Stimulated activated CD8-positive, alpha-beta memory T cell treated with anti-CD3 and anti-CD28 coated beads, Interleukin-4, amount 100 ng/mL, for 1 hour (primary cell): ENCODE measurements at regions not wholly inside any gene's neighbourhood (a gene's known extent, or its start where the extent isn't known, plus 50 kb on each side); places are given as distances from the start of the nearest gene placed in this dataset.

Experiments
- DNase-seq, 2 donors: peaks; one replicate each; pipeline ENCODE4 v3.0.0-alpha.2; 2020; ENCODE audit warnings: low read depth in 2 of 2, low spot score in 1 of 2

DNA sequence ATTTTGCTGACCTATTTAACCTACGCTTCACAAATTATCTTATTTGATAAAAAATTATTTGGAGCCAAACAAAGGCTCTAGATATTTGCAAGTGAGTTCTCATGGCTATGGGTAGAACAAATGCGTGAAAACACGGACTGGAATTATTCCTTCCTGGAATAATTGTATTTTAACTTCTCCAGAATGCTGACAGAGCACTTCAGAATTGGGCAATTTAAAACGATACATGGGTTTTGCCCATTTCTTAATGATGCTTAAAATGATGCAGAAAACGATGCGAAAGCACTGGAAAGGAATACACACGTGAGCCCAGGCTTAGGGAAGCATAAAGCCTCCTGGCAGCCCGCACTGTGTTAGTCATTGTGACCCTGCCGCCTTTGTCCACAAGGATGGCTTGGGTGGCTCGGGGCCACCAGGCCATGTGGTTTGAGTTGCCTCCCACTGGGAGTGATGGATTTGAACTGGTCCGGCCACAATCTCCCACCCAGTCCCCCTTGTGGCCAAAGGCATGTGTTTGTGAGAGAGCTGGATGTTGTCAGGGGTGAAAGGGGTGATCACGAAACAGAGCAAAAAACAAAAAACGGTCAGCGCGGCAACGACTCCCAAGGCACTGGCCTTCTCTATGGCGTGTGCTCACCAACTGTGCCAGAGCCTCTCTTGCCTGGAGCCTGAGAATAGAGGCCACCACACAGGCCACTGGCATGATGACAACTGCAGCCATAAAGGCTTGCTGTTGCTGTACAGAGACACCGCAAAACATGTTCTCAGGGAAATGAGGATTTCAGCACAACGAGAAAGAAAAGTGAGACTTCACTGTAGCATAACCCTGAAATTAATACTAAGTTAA is 234.2 kb upstream of the ADAMTS16 start:
- no peak for DNase-seq

DNA sequence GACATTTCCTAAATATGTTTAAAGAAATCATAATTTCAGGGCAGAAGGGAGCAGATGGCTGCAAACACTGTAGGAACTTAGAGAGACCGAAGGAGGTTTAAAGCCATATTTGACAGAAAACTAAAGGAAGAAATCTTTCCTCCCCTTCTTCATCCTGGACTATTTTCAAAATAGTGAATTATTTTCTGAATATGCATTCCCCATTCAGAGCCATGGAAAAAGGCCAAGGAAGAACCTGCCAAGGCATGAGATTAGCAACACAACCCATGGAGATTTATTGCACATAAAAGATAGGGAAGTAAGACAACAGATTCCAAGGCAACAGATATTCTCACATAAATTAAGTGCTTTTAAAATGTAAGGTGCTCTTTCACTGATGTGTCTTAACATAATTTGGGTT is 233.3 kb upstream of the ADAMTS16 start:
- no peak for DNase-seq

DNA sequence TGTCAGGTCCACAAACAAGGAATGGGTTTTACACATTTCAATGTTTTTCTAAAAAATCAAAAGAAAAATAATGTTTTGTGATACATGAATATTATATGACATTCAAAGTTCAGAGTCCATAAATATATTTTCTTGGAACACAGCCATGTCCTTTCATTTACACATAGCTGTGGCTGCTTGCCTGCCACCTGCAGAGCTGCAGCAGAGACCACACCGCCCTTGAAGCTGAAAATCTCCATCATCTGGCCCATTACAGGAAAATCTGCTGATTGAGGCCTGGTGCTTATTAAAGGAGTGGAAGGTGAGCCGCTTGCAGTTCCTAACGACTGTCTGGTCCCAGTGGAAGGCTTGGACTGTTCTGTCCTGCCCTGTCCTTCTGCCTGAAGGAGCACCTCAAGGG is 232.6 kb upstream of the ADAMTS16 start:
- no peak for DNase-seq

DNA sequence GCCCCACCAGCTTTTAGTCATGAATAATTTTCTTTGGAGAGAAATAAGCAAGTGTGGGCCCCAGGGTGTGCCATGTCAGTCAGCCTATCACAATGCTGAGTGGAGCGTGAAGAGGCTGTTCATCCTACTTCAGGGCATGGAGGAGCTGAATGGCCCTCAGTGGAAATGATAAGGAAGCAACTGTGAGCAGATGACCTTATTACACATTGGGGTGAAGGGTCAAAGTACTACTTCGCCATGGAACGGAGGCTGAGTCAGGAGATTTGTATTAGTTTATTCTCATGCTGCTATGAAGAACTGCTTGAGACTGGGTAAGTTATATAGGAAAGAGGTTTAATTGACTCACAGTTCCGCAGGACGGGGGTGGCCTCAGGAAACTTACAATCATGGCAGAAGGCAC is 231.0 kb upstream of the ADAMTS16 start:
- DNase-seq: no peak

DNA sequence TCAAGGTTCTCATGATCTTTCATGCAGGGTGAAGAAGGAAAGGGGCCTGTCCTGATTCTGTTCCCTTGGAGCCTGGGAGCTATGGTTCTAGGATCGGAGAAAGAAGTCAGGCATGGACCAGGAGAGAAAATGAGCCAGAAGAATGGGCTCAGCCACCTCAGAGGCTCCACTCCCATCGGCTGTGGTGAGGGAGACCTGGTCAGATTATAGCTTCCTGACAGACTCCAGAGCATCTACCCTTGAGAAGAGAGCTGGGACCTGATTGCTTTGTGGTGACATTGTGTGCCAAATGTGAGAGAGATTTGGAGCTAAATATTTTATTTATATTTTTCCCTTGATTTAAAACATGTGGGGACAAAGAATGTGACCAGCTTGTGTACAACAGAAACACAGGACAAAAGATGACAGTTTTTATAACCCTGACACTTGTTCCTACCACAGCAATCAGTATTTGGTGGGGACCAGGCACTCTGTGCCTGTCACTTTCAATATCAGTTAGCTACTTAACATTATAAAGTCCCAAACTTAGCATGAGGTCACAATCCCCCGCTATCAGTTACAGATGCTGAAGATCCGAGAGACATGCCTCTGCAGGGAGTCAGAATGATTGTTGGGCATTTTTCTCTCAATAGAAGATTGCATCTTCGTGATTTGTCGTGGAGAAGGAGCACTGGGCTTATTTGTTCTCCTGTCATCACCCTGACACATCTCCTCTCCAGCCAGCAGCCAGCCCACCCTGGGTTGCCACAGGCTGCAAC is 228.3 kb upstream of the ADAMTS16 start:
- no peak for DNase-seq

DNA sequence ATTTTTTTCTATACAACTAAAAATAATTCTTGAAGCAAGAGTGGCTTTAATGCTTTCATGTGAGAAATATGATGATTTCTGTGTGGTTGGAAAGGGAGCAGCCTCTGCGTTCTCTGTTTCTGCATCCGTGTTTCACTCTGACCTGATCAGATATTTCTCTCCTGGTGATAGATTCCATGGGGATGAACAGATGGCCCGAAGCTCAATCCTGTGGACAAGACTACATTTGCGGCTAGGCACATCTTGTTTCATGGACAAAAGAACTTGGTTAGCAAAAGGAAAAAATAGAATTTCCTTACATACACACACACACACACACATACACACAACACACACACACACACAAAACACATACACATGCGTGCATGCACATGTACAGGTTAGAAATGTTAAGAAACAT is 218.2 kb upstream of the ADAMTS16 start:
- DNase-seq: no peak

DNA sequence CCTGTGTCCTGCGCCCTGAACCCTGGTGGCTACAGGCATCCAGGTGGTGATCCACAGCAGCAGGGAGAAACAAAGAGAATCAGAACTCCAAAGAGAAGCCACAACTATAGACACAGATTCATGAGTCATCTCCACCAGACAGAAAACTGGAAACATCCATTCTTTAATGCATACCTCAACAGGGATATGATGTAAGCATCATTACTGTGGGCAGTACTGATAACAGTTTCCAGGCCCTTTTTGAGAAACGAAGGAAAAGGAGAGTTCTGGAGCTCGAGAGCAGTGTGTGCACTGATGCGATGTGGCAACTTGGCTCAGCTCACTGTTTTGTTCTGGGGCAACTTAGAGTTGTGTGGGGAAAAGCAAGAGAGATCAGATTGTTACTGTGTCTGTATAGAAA is 215.6 kb upstream of the ADAMTS16 start:
- DNase-seq: no peak

DNA sequence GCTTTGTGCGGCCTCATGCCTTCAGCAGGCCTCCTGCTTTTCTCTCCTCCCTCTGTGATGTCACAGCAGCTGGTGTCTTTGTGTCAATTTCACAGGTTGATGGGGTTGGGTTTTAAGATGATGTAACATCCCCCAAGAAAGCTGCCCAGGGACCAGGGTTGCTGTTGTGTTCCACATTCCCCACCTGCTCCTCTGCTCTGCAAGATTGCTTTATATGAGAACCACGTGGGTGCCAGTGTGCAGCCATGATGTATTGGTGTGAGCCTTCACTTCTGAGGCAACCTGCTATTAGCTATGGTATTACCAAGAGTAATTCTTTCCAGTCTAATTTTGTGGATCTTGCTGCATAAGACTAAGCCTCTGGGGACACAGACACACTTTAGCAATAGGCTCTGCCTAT is 213.0 kb upstream of the ADAMTS16 start:
- DNase-seq: no peak

DNA sequence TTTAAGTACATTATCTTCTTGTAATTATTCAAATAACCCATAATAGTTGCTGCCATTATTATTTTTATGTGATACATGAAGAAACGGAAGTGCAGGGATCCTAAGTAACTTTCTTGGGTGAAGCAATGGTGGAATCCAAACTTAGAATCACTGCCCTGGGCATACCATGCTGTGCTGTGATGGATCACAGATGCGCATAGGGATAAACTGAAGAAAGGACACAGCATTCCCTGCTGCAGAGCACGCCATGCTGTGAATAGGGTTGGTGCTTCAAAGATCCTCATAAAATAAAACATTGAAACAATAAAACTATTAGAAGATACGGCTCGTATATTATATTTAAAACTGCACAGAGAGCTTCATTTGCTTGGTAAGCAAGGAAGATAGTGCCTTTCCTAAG is 211.7 kb upstream of the ADAMTS16 start:
- no peak for DNase-seq

DNA sequence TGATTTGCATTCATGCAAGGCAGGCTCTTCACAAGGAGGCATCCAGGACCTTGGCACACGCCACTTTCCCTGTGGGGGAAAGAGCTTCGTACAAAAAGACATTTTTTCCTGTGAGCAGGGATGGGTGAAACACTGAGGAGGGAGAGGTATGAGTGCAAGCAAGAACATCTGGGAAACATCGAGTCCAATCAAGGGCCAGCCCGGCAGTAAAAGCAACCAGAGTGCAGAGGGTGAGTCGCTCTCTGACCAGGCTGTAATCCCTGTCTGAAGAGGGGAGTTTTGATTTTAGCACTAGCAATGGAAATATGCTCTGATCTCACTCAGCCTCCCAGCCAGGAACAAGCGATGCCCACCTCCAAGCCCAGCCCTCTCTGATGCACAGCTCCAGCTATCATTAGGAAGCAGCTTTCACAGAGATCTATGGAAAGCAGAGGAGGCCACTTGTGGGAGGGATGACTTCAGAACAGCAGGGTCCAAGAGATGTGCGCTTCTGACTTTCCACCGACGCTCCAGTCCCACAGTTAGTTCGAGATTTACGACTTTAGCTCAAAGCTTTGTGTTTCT is 211.0 kb upstream of the ADAMTS16 start:
- no peak for DNase-seq

DNA sequence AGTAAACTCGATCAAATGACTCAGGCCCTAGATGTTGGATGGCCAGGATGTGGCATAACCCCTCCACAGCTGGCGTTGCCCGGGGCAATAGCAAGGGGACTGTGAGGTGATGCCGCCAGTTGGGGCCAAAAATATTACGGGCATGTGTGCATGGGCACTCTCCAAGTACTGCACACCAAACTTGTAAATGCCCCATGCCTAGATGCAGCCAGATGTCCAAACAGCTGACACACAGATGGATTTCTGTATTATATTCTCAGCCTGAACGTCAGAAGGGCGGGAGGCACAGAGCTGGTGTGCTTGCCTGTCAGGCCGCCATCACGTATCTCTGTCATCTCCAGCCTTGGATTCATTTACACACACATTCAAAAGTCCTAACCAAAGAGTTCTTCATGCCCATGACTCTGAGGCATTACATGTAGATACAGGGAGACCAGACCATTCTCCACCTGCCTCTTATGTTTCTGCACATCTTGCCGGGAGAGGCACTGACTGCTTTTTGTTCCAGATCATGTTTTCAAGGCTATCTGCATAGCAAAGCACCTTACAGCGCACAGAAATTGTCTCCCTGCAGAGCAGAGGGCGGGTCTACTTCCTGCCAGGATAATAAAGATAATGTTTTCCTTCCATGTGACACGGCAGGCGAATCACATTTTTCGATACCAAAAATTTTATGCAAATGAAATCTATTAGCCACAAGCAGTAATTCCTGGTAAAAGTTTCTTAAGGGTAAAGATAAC is 200.9 kb upstream of the ADAMTS16 start:
- DNase-seq: no peak

DNA sequence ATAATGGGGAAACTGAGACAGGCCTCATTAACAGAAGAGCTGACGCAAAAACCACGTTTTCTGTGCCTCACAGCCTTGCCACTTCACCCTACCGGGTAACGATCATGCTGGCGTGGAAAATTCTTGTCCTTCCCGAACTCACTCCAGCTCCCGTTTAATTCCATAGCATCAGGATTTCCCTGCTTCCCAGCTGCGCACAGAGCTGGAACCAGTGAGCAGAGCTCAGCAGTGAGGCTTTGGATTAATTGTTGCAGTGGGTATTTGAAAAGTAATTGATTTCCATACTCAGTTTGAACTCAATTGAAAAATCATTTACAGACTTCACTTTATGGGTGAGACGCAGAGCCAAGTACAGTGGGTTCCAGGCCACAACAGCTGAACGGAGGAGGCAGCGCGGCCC is 199.0 kb upstream of the ADAMTS16 start:
- no peak for DNase-seq

DNA sequence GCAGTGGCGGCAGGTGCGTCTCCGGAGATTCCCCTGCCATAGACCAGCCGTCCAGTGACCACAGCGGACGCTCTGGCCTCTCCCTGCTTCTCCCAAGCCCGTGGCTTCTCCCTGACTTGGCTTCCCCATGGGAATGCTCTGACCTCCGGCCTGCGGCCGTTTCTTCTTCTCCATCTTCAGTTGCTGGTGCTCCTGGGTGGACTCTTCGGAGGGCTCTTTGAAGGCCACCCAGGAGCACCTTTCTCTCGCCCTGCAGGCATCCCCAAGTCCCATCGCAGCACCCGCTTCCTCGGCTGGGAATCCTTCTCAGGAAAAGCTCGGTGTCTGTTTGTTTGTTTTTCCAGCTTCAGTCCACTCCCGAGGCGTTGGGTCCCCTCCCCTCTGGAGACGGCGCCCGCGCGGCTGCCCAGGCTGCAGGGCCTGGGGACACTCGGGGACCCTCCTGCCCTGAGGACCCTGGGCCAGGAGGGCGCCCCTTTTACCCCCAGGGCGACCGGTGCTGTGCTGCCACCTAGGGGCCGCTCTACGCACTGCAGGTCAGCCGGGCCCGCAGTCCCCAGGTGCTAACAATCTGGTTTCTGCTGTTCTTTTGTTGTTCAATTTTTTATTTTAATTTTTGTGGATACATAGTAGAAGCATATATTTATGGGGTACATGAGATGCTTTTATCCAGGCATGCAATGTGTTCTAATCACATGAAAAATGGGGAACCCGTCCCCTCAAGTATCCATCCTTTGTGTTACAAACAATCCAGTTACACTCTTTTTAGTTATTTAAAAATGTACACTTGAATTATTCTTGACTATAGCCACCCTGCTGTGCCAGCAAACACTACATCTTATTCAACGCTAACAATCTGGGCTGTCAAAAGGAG is 197.9 kb upstream of the ADAMTS16 start:
- no peak for DNase-seq

DNA sequence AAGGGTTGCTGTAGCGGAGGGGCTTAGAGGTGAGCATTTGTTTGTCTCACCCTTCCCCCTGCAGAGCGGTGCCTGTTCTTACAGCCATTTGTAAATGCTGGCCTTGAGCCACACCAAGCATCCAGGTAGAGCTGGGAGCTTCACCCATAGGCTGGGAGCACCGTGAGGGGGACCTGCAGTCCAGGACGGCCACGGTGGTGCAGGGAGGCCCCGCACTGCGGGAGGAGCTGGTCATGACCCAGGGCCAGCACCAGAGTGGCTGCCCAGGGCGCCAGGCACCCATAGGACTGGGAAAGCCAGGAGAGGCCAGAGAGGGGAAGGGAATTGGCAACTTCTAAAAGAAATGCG is 197.3 kb upstream of the ADAMTS16 start:
- no peak for DNase-seq

DNA sequence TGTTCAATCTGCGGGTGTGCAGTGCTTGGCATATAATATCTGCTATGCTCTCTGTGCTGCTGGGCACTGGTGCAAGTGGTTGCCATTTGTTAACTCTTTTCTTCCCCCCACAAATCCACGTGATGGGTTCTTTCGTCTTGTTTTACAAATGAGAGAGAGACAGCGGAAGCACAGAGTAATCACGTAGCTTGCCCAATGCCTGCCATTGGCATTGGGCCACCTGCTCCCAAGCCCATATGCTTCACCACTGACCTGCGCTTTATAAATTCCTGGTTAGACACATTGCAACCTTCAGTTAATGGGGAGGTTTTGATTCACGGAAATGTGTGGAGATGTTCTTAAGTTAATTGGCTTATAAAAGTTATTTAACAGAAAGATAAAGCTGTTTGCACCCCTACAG is 194.8 kb upstream of the ADAMTS16 start:
- no peak for DNase-seq

DNA sequence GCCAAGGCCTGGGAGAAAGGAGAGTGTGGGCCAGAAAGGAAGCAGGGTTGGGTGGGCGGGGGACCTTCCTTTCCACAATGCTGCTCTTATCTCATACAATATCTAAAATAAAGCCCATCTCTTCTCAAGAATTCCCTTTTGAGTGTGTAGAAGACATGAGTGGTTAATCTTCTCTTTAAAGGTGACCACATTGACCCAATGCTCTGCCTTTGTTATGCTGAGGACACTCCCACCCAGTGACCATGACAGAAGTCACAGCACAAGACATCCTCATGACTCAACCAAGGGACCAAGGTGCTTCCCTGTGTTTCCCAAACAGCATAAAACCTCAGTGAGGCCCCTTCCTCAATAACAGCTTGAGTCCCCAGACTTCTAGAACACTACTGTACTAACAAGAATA is 193.0 kb upstream of the ADAMTS16 start:
- DNase-seq: no peak

DNA sequence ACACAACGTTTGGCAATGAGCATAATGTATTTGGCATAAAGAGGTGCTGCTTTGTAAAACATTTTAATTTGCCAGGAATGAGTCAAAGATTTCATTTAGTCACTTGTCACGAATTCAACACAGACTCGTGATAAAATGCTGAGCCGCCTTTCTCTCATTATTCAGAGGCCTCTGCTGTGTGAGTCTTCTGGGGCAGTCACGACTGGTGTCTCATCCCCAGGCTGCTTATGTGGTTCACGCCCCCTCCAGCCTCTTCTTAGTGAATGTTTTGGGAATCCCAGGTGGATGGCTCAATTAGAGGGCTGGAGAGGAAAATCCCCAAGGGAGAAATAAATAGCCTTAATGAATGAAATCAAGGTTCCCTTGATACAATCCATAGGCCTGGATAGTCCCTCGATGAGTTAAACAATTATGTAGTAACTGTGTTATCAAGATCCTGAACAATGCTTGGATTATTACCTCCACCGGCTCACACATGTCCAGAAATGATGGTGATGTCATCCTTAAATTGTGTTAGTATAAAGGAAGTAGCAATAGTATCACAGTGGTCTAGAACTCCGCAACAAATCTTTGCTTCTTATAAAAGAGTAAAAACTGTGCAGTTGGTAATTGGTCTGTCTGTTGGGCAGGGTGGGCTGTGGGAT is 192.1 kb upstream of the ADAMTS16 start:
- DNase-seq: no peak

DNA sequence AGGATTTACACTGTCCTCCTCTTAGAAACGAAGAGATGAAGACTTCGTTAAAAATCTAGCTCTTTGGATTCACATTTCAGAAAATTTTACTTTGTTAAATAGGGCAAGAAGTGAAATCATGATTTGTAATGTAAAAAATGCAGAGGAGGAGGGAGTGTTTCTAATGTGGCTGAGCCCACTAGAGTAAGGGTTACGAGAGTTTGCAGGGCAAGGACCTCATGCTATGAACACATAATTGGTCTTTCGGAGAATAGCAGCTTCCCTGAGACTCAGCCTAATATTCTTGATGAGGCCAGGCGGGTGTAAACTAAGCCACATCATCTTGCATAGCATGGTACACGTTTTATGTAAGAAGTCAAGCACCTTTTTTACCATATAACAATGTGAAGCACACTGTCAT is 191.0 kb upstream of the ADAMTS16 start:
- no peak for DNase-seq

DNA sequence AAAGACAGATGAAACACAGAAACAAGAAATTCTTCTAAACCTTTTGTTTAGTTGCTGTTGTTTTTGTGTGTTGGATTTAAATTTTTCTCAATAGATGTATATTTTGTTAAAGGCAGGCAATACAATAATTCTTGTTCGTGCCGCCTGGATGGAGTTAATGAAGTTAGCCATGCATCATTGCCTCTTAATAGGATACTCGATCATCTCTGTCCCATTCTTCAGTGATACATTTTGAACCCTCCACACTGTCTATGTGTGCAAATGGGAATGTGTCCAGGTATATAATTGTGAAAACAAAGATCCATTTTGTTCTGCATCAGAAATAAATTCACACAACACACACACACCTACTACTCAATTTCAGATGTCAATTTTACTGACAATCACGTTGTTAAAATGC is 186.6 kb upstream of the ADAMTS16 start:
- DNase-seq: no peak

DNA sequence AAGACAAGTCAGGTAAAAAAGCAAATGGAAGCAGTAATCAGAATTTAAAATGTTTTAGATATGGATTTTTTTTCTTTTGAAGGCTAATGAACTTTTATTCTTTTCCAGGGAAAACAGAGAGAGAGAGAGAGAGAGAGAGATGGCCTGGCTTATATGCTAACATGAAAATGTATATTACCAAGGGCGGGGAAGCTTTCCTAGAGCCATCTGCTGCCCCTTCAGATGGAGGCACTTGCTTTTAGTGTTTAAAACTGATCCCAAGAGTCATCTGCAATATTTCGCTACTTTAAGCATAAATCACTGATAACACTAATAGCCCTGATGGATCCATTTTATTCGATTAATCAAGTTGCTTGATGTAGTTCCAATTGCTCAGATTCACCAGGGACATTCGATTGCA is 186.1 kb upstream of the ADAMTS16 start:
- DNase-seq: no peak
